ENCODE measurements at regions not wholly inside any gene's neighbourhood (a gene's known extent, or its start where the extent isn't known, plus 50 kb on each side); places are given as distances from the start of the nearest gene placed in this dataset.

DNA sequence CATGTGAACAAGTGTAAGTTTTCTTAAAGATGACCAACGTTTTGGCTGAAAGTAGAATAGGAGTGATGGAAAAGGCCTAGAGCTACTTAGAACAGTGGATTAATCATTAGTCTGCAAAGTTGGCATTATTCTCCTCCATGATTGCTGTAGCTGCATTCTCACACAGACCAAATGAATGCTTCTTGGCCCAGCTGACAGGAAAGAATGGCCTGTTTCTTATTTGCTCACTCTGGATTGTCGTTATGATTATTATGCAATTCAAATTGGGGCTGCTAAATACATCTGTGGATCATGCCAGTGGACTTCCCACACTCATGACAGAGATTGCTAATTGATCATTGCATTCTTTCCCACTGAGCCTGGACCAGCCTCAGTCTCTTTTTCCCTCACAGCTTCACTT is 285.0 kb downstream of the STIM2 start:
- TF ChIP-seq, protein P1, sequence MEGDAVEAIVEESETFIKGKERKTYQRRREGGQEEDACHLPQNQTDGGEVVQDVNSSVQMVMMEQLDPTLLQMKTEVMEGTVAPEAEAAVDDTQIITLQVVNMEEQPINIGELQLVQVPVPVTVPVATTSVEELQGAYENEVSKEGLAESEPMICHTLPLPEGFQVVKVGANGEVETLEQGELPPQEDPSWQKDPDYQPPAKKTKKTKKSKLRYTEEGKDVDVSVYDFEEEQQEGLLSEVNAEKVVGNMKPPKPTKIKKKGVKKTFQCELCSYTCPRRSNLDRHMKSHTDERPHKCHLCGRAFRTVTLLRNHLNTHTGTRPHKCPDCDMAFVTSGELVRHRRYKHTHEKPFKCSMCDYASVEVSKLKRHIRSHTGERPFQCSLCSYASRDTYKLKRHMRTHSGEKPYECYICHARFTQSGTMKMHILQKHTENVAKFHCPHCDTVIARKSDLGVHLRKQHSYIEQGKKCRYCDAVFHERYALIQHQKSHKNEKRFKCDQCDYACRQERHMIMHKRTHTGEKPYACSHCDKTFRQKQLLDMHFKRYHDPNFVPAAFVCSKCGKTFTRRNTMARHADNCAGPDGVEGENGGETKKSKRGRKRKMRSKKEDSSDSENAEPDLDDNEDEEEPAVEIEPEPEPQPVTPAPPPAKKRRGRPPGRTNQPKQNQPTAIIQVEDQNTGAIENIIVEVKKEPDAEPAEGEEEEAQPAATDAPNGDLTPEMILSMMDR (IDR thresholded peaks at IDR 0.05): no peak
- no peak for TF ChIP-seq POLR2A (IDR thresholded peaks at IDR 0.05)

All from lower leg skin (tissue), 3 donors.